ENCODE measurements at regions not wholly inside any gene's neighbourhood (a gene's known extent, or its start where the extent isn't known, plus 50 kb on each side); places are given as distances from the start of the nearest gene placed in this dataset.
"Not testable (repeated sequence)": the region's sequence is repeated elsewhere in the genome, so short reads cannot be mapped to it uniquely, and the experiment has no call there.

GRCh38 chr4:117135634-117136354, 50.4 kb upstream of the TRAM1L1 start:
- Histone ChIP-seq H3K4me3 (no peak overlapping the region), H3K27ac (no peak overlapping the region), H3K27me3 (no peaks in the 10 kb centered on the region), H3K4me1 (no peaks in the 10 kb centered on the region), H3K9me3 (no peaks in the 10 kb centered on the region), H3K36me3 (no peaks in the 10 kb centered on the region)
- no peak for DNase-seq
- TF ChIP-seq CTCF (IDR thresholded peaks at IDR 0.05) (no peak), POLR2A (IDR thresholded peaks at IDR 0.05) (no peak)

- DNase-seq: no peak
- no peaks in the 10 kb centered on the region for H3K4me1 ChIP-seq
- no peaks in the 10 kb centered on the region for H3K9me3 ChIP-seq
- H3K27me3 ChIP-seq: no peaks in the 10 kb centered on the region
- H3K27ac ChIP-seq: no peak overlapping the region
- H3K4me3 ChIP-seq: no peak overlapping the region
- H3K36me3 ChIP-seq: no peaks in the 10 kb centered on the region
- TF ChIP-seq POLR2A (IDR thresholded peaks at IDR 0.05) (no peak), CTCF (IDR thresholded peaks at IDR 0.05) (no peak)
These were observed 51.8 kb upstream of the TRAM1L1 start for GRCh38 chr4:117137145-117137544.

- H3K27me3 ChIP-seq, H3K36me3 ChIP-seq, H3K4me3 ChIP-seq, H3K4me1 ChIP-seq, DNase-seq, H3K27ac ChIP-seq, H3K9me3 ChIP-seq: not testable (repeated sequence)
These were observed 53.4 kb upstream of the TRAM1L1 start for GRCh38 chr4:117138732-117139131.

GRCh38 chr4:117154251-117154650, 68.9 kb upstream of the TRAM1L1 start:
- no peaks in the 10 kb centered on the region for H3K4me1 ChIP-seq

GRCh38 chr4:117156806-117157205, 71.4 kb upstream of the TRAM1L1 start:
- no peak for DNase-seq
- Histone ChIP-seq H3K4me3 (no peak overlapping the region), H3K9me3 (no peaks in the 10 kb centered on the region), H3K27me3 (no peaks in the 10 kb centered on the region), H3K27ac (no peak overlapping the region), H3K4me1 (no peaks in the 10 kb centered on the region), H3K36me3 (no peaks in the 10 kb centered on the region)
- TF ChIP-seq CTCF (IDR thresholded peaks at IDR 0.05) (no peak), POLR2A (IDR thresholded peaks at IDR 0.05) (no peak)

More at GRCh38 chr4:117154251-117154650, 68.9 kb upstream of the TRAM1L1 start:
- DNase-seq: no peak
- Histone ChIP-seq H3K4me3 (no peak overlapping the region), H3K27ac (no peak overlapping the region), H3K27me3 (no peaks in the 10 kb centered on the region), H3K9me3 (no peaks in the 10 kb centered on the region), H3K36me3 (no peaks in the 10 kb centered on the region)
- TF ChIP-seq POLR2A (IDR thresholded peaks at IDR 0.05) (no peak), CTCF (IDR thresholded peaks at IDR 0.05) (no peak)

GRCh38 chr4:117157360-117157759, 72.0 kb upstream of the TRAM1L1 start:
- H3K27me3 ChIP-seq: no peaks in the 10 kb centered on the region
- TF ChIP-seq POLR2A (IDR thresholded peaks at IDR 0.05) (no peak), CTCF (IDR thresholded peaks at IDR 0.05) (no peak)
- H3K27ac ChIP-seq: no peak overlapping the region

More at GRCh38 chr4:117157360-117157759, 72.0 kb upstream of the TRAM1L1 start:
- Histone ChIP-seq H3K4me3 (no peak overlapping the region), H3K36me3 (no peaks in the 10 kb centered on the region), H3K9me3 (no peaks in the 10 kb centered on the region), H3K4me1 (no peaks in the 10 kb centered on the region)
- no peak for DNase-seq

Measured in Peyer's patch (tissue), 4 donors.